EL (cell line): ENCODE measurements at regions not wholly inside any gene's neighbourhood (a gene's known extent, or its start where the extent isn't known, plus 50 kb on each side); places are given as distances from the start of the nearest gene placed in this dataset.

Source experiments
- DNase-seq: peaks from one replicate; pipeline ENCODE4 v3.0.0-alpha.2; 2016

GRCh38 chr2:219772103-219772635 lies 144.7 kb downstream of the SLC4A3 start:
- no peak for DNase-seq

- DNase-seq: no peak
Measured at GRCh38 chr2:219772697-219773096, 145.3 kb downstream of the SLC4A3 start.

- no peak for DNase-seq
Measured at GRCh38 chr2:219775506-219775905, 148.1 kb downstream of the SLC4A3 start.

- no peak for DNase-seq
Measured at GRCh38 chr2:219777388-219777787, 150.0 kb downstream of the SLC4A3 start.

- no peak for DNase-seq
Measured at GRCh38 chr2:219778189-219778588, 150.8 kb downstream of the SLC4A3 start.

GRCh38 chr2:219782737-219783348 lies 155.4 kb downstream of the SLC4A3 start:
- no peak for DNase-seq

- DNase-seq: peak; percentile 14
Measured at GRCh38 chr2:219783359-219783975, 156.0 kb downstream of the SLC4A3 start.

- no peak for DNase-seq
Measured at GRCh38 chr2:219784178-219784577, 156.7 kb downstream of the SLC4A3 start.

GRCh38 chr2:219789476-219789875 lies 162.0 kb downstream of the SLC4A3 start:
- no peak for DNase-seq

- DNase-seq: no peak
Measured at GRCh38 chr2:219792446-219792845, 165.0 kb downstream of the SLC4A3 start.

GRCh38 chr2:219798430-219798829 lies 171.0 kb downstream of the SLC4A3 start:
- no peak for DNase-seq

- peak; percentile 62 for DNase-seq
Measured at GRCh38 chr2:219803294-219803693, 175.9 kb downstream of the SLC4A3 start.

- DNase-seq: no peak
Measured at GRCh38 chr2:219810895-219811294, 183.5 kb downstream of the SLC4A3 start.

- no peak for DNase-seq
Measured at GRCh38 chr2:219812672-219813071, 185.2 kb downstream of the SLC4A3 start.

- DNase-seq: no peak
Measured at GRCh38 chr2:219820767-219821166, 193.3 kb downstream of the SLC4A3 start.

GRCh38 chr2:219823574-219823973 lies 196.1 kb downstream of the SLC4A3 start:
- DNase-seq: no peak

GRCh38 chr2:219824996-219825395 lies 197.6 kb downstream of the SLC4A3 start:
- DNase-seq: no peak

GRCh38 chr2:219828127-219828526 lies 200.7 kb downstream of the SLC4A3 start:
- no peak for DNase-seq

- no peak for DNase-seq
Measured at GRCh38 chr2:219829667-219830352, 202.4 kb downstream of the SLC4A3 start.

- no peak for DNase-seq
Measured at GRCh38 chr2:219830353-219830738, 202.9 kb downstream of the SLC4A3 start.

- DNase-seq: no peak
Measured at GRCh38 chr2:219831957-219832356, 204.5 kb downstream of the SLC4A3 start.

GRCh38 chr2:219832904-219833303 lies 205.5 kb downstream of the SLC4A3 start:
- DNase-seq: no peak

- DNase-seq: no peak
Measured at GRCh38 chr2:219835493-219835892, 208.1 kb downstream of the SLC4A3 start.

- DNase-seq: peak; percentile 30
Measured at GRCh38 chr2:219836647-219837177, 209.3 kb downstream of the SLC4A3 start.
